ENCODE measurements at regions not wholly inside any gene's neighbourhood (a gene's known extent, or its start where the extent isn't known, plus 50 kb on each side); places are given as distances from the start of the nearest gene placed in this dataset.
"Not testable (repeated sequence)": the region's sequence is repeated elsewhere in the genome, so short reads cannot be mapped to it uniquely, and the experiment has no call there.

DNA sequence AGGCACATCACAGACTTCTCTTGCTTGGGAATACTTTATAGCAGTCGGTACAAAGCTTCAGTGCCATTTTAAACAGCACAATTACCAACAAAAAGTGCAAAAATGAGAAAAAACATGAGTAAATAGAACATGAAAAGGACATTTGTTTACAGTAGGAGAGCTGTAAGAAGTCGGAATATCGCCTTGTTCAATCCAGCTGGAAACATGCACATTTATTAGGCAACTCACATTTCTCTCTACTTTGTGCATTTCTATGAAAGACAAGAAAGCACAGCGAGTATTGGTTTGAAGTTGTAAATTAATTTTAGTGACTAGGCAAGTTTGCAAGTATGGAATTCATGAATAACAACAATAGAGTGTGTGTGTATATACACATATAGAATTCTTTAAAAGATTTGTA is 484.7 kb downstream of the DACH1 start:
- no peak for DNase-seq

DNA sequence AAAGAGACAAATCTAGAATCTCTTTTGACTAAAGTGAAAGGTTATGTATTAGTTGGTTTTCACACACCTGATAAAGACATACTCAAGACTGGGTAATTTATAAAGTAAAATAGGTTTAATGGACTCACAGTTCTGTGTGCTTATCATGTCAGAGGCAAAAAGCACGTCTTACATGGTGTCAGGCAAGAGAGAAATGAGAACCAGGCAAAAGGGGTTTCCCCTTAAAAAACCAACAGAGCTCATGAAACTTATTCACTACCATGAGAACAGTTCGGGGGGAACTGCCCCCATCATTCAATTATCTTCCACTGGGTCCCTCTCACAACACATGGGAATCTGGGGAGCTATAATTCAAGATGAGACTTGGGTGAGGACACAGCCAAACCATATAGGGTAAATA is 486.8 kb downstream of the DACH1 start:
- no peak for DNase-seq

DNA sequence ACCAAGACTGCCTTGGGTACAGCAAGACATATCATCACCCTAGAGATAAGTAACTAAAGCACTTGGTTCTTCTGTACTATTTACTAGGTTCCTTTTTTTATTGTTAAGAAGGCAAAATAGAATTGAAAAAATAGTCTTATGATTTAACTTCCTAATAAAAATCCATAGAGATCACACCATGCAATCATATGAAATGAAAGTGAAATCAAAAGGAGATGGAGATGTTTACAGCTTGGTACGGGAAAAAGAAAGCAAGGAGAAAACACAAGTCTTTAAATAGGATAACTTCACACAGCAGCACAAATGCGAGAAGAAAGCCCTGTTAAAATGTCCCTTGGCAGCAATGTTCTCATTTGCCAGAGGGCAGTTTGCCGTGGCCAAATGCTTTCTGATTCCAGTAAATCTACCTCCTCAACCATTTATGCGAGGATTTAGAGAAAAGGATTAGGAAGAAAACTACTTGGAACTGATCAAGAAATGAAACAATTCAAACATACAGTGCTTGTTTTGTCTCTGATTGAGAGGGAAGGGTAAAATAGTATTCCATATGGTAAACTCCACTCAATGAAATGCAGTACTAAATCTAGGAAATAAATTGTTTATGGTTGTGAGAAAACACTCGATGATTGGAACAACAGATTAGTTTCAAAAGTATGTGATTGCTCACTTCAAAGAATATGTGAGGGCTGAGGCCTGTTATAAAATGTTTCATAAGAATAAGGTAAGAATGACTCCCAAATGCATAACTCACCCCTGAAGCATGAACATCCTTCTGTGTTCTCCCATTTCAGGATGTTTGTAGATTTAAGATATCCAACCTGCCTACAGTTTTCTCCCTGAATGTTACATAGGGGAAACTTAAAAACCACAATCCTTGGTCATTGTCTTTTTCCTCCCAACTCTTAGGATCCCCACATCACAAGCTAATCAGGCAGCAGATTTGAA is 487.8 kb downstream of the DACH1 start:
- DNase-seq, result no peak

DNA sequence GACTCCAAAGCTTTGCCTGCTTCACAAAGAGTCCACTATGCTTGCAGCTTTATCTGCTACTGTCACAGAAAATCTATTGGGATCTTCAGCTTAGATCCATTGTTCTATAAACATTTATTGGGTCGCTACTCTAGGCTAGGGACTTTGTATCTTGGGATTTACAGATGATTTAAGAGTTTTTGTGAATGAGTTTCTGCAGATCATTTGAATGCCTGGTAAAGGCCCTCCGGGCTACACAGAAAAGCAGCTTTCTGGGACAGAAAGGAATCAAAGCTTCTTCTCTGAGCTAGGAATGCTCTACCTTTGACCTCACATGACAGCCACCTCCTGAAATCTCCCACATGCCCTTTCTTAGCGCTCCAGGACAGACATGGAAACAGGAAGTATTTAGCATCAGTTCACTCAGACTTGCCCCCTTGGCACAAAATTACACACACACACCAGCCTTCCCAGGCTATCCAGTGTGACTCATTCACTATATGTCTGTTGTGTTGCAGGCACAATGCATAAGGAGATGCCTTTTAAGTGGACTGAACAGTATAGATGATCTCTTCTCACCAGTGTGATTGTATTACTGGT is 492.4 kb downstream of the DACH1 start:
- no peak for DNase-seq

DNA sequence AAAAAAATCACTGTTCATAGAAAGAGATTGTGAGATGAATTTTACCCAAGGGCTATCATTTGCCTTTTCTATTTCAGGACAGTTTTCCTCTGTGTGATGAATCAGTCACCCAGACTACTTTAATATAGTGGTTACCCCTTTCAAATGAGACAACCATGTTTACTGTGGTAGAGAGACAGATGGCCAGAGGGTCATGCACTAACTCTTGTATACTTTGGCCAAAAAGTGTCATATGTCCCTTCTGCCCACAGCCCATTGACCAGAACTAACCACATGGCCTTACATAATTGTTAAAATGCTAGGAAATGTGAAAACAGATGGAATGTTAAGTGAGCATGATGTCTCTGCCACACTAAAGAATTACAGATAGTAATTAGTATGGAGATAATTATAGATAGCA is 498.7 kb downstream of the DACH1 start:
- DNase-seq, result no peak

DNA sequence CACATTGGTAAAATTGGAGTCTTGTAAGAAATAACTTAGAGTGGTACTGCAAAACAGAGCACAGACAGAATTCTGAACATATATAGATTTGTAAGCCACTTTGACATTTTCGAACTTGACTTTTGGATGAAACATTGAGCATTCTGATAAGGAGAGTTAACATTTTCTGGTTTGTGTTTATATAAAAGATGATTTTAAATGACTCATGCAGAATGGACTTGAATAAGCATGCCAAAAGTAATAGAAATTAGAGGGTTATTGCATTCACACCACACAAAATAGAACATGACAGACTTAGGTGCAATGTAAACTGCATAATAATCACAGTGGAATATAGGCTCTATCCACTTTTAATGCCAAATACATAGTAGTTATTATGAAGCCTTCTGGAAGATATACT is 507.0 kb downstream of the DACH1 start:
- no peak for DNase-seq

DNA sequence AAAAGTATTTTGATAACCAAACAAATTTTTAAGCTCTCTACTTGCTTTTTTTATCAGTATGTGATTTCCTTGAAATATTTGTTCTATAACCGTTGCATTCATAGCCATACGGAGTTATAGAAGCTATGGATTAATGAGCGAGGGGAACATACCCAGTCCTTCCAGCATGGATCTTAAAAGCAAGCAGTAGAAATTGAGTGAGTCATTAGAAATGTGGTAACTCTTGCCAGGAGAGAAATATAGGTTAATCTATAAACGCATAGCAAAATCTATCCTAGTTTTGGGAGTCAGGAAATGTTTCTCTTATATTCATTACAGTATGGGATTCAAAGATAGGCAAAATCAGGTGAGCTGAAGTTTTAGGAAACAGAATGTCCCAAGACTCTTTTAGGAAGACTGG is 507.4 kb downstream of the DACH1 start:
- DNase-seq, result no peak

DNA sequence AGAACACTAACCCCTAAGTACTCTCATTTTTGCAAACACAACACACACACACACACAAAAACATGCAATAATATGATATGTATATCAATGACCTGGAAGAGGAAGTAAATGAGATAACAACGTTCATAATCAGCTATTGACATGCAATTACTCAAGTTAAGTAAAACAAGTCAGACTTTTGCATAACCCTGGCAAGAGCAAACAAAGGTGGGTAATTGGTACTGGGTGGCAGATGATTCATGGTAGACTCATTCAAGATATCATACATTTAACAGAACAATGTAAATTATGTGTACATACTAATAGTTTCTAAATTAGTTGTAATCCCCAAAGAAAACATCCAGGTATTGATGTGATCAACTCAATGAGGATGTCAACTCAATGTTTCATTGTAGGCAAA is 508.8 kb downstream of the DACH1 start:
- DNase-seq, result peak in 1 of 3 experiments; percentile 35

DNA sequence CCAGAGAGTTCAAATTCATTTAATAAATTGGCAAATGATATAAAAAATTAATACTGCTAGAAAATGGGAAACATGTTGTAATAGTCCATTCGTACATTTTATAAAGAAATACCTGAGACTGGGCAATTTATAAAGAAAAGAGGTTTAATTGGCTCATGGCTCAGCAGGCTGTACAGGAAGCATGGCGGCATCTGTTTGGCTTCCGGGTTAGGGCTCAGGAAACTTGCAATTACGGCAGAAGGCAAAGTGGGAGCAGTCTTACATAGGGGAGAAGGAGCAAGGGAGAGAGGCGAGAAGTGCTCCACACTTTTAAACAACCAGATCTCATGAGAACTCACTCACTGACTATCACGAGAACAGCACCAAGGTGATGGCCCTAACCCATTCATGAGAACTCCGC is 512.0 kb downstream of the DACH1 start:
- DNase-seq, result no peak

DNA sequence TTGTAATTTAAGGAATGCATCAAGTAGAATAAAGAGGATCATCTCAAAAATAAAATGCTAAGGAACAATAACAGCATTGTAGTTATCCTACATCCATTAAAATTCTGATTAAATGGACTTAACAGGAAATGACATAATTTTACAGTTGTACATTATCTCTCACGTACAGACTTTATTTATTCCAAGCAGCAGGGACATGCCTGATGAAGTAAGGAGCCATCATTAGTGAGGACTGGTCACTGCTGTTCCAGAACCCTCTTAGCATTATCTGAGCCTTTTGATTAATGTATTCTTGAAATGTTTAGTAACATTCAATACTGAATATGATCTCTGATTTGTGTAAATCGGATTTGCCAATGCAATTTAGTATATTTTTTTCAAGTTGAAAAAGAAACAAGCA is 516.1 kb downstream of the DACH1 start:
- DNase-seq, result no peak

DNA sequence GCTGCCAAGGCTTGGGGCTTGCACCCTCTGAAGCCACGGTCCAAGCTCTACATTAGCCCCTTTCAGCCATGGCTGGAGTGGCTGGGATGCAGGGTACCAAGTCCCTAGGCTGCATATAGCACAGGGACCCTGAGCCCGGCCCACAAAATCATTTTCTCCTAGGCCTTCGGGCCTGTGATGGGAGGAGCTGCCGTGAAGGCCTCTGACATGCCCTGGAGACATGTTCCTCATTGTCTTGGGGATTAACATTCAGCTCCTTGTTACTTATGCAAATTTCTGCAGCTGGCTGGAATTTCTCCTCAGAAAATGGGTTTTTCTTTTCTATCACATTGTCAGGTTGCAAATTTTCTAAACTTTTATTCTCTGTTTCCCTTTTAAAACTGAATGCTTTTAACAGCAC is 521.1 kb downstream of the DACH1 start:
- not testable (repeated sequence) for DNase-seq

DNA sequence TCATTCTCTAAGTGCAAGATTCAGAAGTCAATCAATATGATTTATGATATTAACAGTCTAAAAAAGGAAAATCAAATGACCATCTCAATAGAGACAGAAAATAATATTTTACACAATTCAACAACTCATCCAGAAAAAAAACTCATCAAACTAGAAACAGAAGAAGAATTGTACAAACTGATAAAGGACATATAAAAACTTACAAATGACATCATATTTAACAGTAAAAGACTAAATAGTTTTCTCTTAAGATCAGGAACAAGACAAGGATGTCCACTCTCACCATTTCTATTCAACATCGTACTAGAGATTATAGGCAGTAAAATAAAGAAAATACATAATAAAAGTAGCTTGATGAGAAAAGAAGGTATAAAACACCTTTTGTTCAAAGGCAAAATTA is 527.3 kb downstream of the DACH1 start:
- DNase-seq, result no peak

DNA sequence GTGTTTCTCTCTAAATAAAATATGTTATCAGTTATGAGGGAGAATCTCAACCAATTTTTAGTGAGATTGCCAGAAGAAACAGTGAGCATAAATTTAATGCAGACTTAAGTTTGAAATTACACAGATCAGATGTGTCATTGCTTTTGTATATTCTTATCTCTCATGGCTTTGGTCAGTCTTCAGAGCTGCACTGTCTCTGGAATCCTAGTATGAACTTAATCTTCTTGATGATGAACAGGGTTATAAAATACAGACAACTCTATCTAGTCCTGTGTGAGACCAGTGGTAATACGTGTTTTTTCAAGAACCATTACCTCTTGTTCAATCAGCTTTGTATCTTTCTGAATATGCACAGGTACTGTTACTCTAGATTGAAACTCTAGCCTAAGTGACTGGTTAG is 528.0 kb downstream of the DACH1 start:
- DNase-seq, result no peak

DNA sequence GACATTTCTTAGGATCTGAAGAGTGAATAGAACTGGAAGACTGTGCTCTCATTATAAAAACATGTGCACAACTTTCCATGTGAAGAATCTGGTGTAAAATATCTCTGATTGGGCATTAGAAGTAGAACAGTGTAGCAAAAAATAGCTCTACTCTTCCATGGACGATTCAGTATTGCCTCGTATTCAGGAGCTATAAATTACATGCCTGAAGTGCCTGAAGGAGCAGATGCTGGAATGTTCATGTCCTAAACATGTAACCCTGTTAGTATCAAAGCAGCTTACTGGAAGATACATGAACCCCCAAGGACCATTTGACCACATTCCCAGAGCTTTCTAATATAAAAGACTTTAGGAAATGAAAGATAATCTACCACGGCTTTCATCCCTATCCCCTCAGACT is 528.9 kb downstream of the DACH1 start:
- no peak for DNase-seq

DNA sequence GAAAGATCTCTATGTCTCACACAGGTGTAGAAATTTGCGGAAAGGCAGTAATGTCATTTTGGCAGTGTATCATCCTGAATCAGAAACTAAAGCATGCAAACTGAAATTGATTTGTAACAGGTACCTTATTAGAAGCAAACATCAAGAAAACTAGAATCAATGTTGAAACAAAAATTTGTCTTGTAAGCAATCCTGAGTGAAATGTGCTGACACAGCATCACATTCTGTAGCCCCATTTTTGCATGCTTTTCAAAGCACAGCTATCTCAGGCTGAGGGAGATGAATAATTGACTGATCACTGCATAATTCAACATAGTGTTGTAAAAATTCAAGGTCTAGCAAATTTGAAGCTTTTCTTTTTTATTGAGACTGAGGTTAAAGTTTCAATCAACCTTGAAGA is 539.7 kb downstream of the DACH1 start:
- no peak for DNase-seq

DNA sequence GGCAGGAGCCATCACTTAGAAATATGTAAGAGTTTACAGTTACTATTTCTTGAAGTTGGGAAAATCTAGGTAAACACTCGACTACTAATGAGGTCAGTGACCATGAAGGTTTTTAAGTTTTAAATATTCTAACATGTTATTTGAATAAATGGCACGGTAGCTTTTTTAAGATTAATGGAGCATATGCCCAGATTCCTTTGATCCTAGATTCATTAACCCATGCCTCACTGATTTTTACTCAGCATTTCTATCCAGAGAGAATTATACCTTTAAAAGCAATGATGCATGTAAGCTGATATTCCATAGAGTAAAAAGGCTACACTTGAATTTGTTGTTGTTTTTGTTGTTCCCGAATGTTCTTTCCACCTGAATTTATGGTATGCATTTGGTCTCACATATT is 541.4 kb downstream of the DACH1 start:
- no peak for DNase-seq

DNA sequence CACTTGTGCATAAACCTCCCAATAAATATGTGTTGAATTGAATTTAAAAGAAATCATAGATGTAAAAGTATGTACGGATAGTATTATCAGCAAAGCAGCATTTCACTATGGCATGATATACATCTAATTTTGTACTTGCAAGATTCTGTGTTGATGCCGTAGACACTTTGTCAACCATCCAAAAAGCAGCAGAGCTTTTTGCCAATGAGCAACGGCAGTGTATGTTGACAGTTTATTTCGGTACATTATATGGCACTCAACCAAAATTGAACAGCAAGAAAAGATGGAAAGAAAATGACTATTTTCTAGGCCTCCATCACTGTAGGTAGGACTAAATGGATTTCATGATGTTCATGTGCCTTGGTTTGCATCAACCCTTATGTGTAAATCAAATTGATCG is 543.7 kb downstream of the DACH1 start:
- no peak for DNase-seq

DNA sequence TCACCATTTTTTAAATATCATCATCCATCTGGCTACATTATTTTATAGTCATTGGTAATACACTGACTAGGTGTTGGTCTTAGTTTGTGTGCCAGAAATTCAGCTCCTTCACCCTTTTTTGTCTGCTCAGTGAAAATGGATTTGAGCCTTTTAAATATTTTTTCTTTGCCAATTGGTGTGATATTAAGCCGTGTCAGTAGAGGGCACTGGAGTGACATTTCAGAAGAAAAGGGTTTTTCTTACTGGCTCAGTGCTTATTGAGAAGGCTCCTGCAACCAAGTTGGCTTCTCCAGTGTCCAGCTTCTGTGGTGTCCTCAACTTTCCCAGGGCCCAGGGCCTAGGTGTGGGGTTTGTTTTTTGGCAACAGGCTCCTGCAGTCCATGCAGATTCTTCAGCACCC is 546.6 kb downstream of the DACH1 start:
- DNase-seq, result peak in 2 of 3 experiments; percentile 21 to 29

DNA sequence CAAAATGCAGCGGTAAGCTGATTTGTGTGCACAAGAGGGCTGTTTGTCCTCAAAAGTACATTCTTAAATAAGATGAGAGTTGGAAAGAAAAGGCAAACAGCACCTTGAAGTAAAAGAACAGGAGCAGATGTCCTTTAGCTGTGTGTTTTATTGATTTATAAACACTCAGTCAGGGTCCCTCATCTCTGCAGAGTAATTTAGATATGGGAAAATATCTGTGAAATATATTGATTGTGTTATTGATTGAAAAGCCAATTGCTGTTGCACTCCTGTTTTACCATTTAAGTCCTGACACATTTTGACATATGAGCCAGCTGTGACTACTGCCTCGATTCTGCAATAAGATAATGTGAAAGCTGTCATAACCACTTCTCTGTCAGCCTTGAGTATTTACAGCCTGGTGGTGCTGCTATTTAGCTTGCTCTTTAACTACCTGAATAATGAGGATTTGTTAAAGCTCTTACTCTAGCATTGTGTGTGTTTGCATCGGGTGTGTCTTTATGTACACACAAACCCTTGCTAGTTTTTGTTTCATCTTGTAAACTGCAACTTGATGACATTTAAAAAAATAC is 550.1 kb downstream of the DACH1 start:
- DNase-seq, result peak; percentile 53 to 90 (median 66)

DNA sequence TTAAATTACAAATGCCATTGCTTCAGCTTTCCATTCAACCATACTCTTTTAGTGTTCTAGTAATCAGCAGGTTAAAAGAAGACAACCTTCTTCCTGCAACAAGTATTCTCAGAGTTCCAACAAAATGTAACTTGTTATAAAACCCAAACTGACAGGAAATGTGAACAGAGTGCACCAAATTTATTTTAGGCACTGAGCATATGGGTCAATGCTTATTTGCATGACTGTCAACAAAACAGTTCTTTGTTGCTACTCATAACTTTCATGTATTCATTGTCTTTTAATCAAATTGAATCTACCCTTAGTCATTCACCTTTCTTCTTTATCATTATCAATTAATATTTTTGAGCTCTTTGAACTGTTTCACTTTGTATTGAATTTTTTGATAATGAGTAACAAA is 554.1 kb downstream of the DACH1 start:
- no peak for DNase-seq

DNA sequence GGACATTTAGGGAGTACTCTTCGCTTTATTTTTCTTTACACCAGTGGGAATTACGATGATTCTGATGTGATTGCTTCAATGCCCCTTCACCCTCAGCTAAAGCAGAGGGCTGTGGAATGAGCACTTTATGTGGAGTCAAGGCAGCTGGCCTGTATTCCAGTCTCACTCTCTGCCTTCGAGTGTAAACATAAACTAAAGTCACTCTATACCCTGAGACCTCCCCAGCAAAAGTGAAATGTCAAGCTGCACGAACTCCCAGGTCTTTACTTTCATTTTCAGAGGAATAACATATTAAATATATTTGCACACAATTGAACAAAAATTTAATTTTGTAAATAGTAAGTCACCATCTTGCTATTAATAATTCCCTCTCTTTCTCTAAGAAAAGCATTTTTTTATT is 557.1 kb downstream of the DACH1 start:
- DNase-seq, result no peak

DNA sequence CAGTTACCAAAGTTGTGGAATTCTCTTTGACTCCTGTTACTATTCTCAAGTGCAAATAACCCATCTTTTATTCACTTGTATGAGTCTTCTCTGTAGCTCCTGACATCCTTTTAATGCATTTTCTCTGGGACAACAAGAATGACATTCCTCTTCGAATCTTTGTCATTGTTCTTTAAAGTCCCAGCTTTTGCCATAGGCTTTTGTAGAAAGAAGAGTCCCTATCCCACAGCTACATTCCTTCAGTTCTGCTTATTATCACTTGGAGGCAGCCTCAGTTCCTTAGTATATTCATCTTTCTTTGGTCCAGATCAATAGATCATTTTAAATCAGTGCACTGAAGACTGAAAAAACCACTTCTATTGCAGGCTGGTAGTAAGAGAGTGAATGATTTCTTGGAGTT is 560.2 kb downstream of the DACH1 start:
- DNase-seq, result no peak

DNA sequence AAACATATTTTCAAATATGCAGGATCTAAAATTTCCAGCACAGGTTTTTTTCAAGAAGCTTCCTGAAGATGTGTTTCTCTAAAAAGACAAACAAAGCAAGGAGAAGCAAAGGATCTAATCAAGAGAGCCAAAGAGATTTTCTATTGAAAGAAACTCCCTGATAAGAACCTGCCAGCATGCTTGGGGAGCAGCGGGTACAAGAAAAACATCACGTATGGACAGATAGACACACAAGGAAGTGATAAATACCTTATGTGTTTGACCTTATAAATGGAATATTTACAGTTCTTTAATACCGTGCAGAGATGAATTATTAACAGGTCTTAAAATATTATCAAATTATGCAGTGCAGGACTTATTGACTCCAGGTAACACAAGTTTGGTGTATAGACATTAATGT is 562.1 kb downstream of the DACH1 start:
- DNase-seq, result peak in 1 of 3 experiments; percentile 28

DNA sequence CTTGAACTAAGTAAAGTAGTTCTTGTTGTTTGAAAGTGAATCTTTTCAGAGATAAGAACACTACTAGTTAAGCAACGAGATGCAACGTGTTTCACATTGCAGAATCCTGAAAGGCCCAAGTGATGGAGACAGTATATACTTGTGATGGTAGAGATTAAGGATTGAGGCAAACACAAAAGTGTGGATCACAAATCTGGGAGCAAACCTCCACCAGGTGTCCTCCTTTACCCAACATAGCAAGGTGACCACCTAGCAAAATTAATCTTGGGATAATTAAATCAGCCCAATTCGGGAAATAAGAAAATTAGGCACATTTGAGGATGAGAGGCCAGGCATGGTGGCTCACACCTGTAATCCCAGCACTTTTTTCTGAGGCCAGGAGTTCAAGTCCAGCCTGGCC is 563.9 kb downstream of the DACH1 start:
- peak in 2 of 3 experiments; percentile 23 to 72 for DNase-seq
